CD14-positive monocyte (primary cell): ENCODE measurements at regions not wholly inside any gene's neighbourhood (a gene's known extent, or its start where the extent isn't known, plus 50 kb on each side); places are given as distances from the start of the nearest gene placed in this dataset.
A peak's percentile ranks its signal among the peaks of the same experiment; 100 is the strongest.

Experiments used
- DNase-seq, 3 donors: peaks; one replicate each; pipeline ENCODE4 v3.0.0-alpha.2; 2011 to 2022
- H2AFZ ChIP-seq: 2 replicates; pipeline ENCODE4 v1.6.0; 2012; ENCODE audit warnings: mild to moderate bottlenecking, low read depth, low read length, inconsistent platforms; ENCODE audit not compliant: insufficient read depth, poor library complexity, severe bottlenecking
- H3K27ac ChIP-seq, 2 donors: 1 replicate in 1 of 2; 2 replicates in 1 of 2; pipeline ENCODE4 v1.5.1; 2012 to 2013; ENCODE audit warnings: low read length in 2 of 2, control low read depth in 1 of 2, inconsistent platforms in 1 of 2, low read depth in 1 of 2, mild to moderate bottlenecking in 1 of 2
- H3K27me3 ChIP-seq, 2 donors: one replicate each; pipeline versions ENCODE4 v1.6.0 to v1.6.1; 2011 to 2013; ENCODE audit warnings: low read length in 2 of 2; ENCODE audit not compliant: control insufficient read depth in 2 of 2, insufficient read depth in 2 of 2
- H3K36me3 ChIP-seq, 2 donors: replicated peaks in 1 of 2; 1 replicate in 1 of 2; 2 replicates in 1 of 2; pipeline versions ENCODE4 v1.5.1 to v1.6.1; 2012 to 2013; ENCODE audit warnings: low read length in 2 of 2, control low read depth in 1 of 2, inconsistent platforms in 1 of 2, mild to moderate bottlenecking in 1 of 2; ENCODE audit not compliant: insufficient read depth in 2 of 2, control insufficient read depth in 1 of 2
- H3K4me1 ChIP-seq, 2 donors: 1 replicate in 1 of 2; 2 replicates in 1 of 2; pipeline versions ENCODE4 v1.5.1 to v1.6.1; 2012 to 2013; ENCODE audit warnings: low read length in 2 of 2, control low read depth in 1 of 2, inconsistent platforms in 1 of 2, mild to moderate bottlenecking in 1 of 2, moderate library complexity in 1 of 2; ENCODE audit not compliant: insufficient read depth in 2 of 2, control insufficient read depth in 1 of 2
- H3K4me2 ChIP-seq: replicated peaks from 2 replicates; pipeline ENCODE3; 2012; ENCODE audit warnings: low read length, moderate library complexity, mild to moderate bottlenecking; ENCODE audit not compliant: poor library complexity, severe bottlenecking; ENCODE audit errors: extremely low read depth
- H3K4me3 ChIP-seq, 3 experiments: fragments of 200-600 bp in 1 of 3; sonication (generic) in 1 of 3; replicated peaks in 1 of 3; 1 replicate in 2 of 3; 2 replicates in 1 of 3; pipeline ENCODE4 v1.5.1; 2011 to 2013; ENCODE audit warnings: low read length in 3 of 3, mild to moderate bottlenecking in 3 of 3, control low read depth in 2 of 3, low read depth in 2 of 3, inconsistent platforms in 1 of 3, moderate library complexity in 1 of 3
- H3K79me2 ChIP-seq: 2 replicates; pipeline ENCODE4 v1.6.0; 2012; ENCODE audit warnings: mild to moderate bottlenecking, control low read depth, inconsistent platforms, low read length, moderate library complexity; ENCODE audit not compliant: insufficient read depth
- H3K9ac ChIP-seq: 2 replicates; pipeline ENCODE4 v1.6.0; 2017; ENCODE audit warnings: low read length, mild to moderate bottlenecking; ENCODE audit not compliant: insufficient read depth, poor library complexity, severe bottlenecking
- H3K9me3 ChIP-seq, 2 donors: replicated peaks in 1 of 2; 1 replicate in 1 of 2; 2 replicates in 1 of 2; pipeline versions ENCODE4 v1.5.1 to v1.6.1; 2012 to 2013; ENCODE audit warnings: low read length in 2 of 2, control low read depth in 1 of 2; ENCODE audit not compliant: control insufficient read depth in 1 of 2, insufficient read depth in 1 of 2
- H4K20me1 ChIP-seq: 2 replicates; pipeline ENCODE4 v1.6.0; 2012; ENCODE audit warnings: mild to moderate bottlenecking, low read length, control low read depth, moderate library complexity; ENCODE audit not compliant: insufficient read depth
- H3K27ac Mint-ChIP-seq, 7 donors: one replicate each; pipeline ENCODE4 v1.8.0; 2020; ENCODE audit warnings: mild to moderate bottlenecking in 7 of 7, mixed read lengths in 7 of 7, moderate library complexity in 6 of 7, inconsistent platforms in 2 of 7
- H3K27me3 Mint-ChIP-seq, 3 donors: one replicate each; pipeline ENCODE4 v1.8.0; 2021 to 2022; ENCODE audit warnings: low read depth in 3 of 3, mild to moderate bottlenecking in 3 of 3, mixed read lengths in 3 of 3, moderate library complexity in 3 of 3, inconsistent platforms in 1 of 3
- H3K36me3 Mint-ChIP-seq, 2 donors: one replicate each; pipeline ENCODE4 v1.8.0; 2020; ENCODE audit warnings: mixed read lengths in 2 of 2, inconsistent platforms in 1 of 2, mild to moderate bottlenecking in 1 of 2
- H3K4me1 Mint-ChIP-seq: one replicate; pipeline ENCODE4 v1.8.0; 2020; ENCODE audit warnings: mild to moderate bottlenecking, mixed read lengths
- H3K4me3 Mint-ChIP-seq, 2 donors: one replicate each; pipeline ENCODE4 v1.8.0; 2020; ENCODE audit warnings: mild to moderate bottlenecking in 2 of 2, mixed read lengths in 2 of 2, moderate library complexity in 1 of 2
- H3K9me3 Mint-ChIP-seq, 7 donors: one replicate each; pipeline ENCODE4 v1.8.0; 2020 to 2022; ENCODE audit warnings: mixed read lengths in 7 of 7, mild to moderate bottlenecking in 6 of 7, moderate library complexity in 6 of 7, inconsistent platforms in 2 of 7
- CTCF ChIP-seq: fragments of 200-600 bp; IDR thresholded peaks from one replicate; pipeline ENCODE4 v1.8.0; 2022; ENCODE audit warnings: antibody characterized with exemption, mild to moderate bottlenecking
- WGBS: methylation state at CpG from one replicate; pipeline ENCODE4 v1.1.5; 2013; ENCODE audit warnings: missing lambda C conversion rate; ENCODE audit not compliant: insufficient coverage; 5-methylcytosine and 5-hydroxymethylcytosine counted together
- intact Hi-C, 2 donors: fragments of 100-400 bp; cut with micrococcal nuclease; formaldehyde crosslinking; loops; one replicate each; pipeline versions ENCODE4 v1.15.0 to v1.15.1; 2023

GRCh38 chr12:59166457-59166856 lies 246.2 kb upstream of the LRIG3 start:
- Histone ChIP-seq H3K36me3 (no peaks in the 10 kb centered on the region), H3K4me1 (no peaks in the 10 kb centered on the region), H3K4me3 (no peak overlapping the region), H4K20me1 (no peaks in the 10 kb centered on the region), H3K9me3 (no peaks in the 10 kb centered on the region), H3K27me3 (no peaks in the 10 kb centered on the region), H3K4me2 (no peak overlapping the region), H2AFZ (no peak overlapping the region), H3K9ac (no peak overlapping the region), H3K27ac (no peak overlapping the region), H3K79me2 (no peaks in the 10 kb centered on the region)
- intact Hi-C loops: no loop called here
- no peak for DNase-seq
- Mint-ChIP-seq H3K4me3 (no peak overlapping the region), H3K9me3 (no peaks in the 10 kb centered on the region), H3K4me1 (no peaks in the 10 kb centered on the region), H3K27ac (no peak overlapping the region), H3K27me3 (peaks cover 0 to 3% (median 2%) of the 10 kb centered on the region in 3 donors), H3K36me3 (no peaks in the 10 kb centered on the region)
- no CpG with 5 or more reads among the region's 1 CpG for WGBS
- no peak for TF ChIP-seq CTCF

GRCh38 chr12:59164991-59165718 lies 244.9 kb upstream of the LRIG3 start:
- DNase-seq: no peak
- Histone ChIP-seq H3K4me2 (no peak overlapping the region), H3K27me3 (no peaks in the 10 kb centered on the region), H3K9ac (no peak overlapping the region), H3K27ac (no peak overlapping the region), H3K4me3 (no peak overlapping the region), H3K9me3 (no peaks in the 10 kb centered on the region), H4K20me1 (no peaks in the 10 kb centered on the region), H3K4me1 (no peaks in the 10 kb centered on the region), H2AFZ (no peak overlapping the region), H3K79me2 (no peaks in the 10 kb centered on the region), H3K36me3 (no peaks in the 10 kb centered on the region)
- H3K36me3 Mint-ChIP-seq: no peaks in the 10 kb centered on the region
- H3K4me3 Mint-ChIP-seq: no peak overlapping the region
- peaks cover 0 to 2% (median 0%) of the 10 kb centered on the region in 7 donors for H3K9me3 Mint-ChIP-seq
- no peaks in the 10 kb centered on the region for H3K4me1 Mint-ChIP-seq
- TF ChIP-seq CTCF: peak; percentile 34
- intact Hi-C loops: no loop called here
- WGBS: no CpG with 5 or more reads among the region's 4 CpGs
- peaks cover 0 to 3% (median 2%) of the 10 kb centered on the region in 3 donors for H3K27me3 Mint-ChIP-seq
- no peak overlapping the region for H3K27ac Mint-ChIP-seq
